ENCODE measurements at regions not wholly inside any gene's neighbourhood (a gene's known extent, or its start where the extent isn't known, plus 50 kb on each side); places are given as distances from the start of the nearest gene placed in this dataset.

- H3K36me3 ChIP-seq = no peaks in the 10 kb centered on the region
- no peaks in the 10 kb centered on the region for H3K27me3 ChIP-seq
- H3K9me3 ChIP-seq = no peaks in the 10 kb centered on the region
- TF ChIP-seq, protein P1, sequence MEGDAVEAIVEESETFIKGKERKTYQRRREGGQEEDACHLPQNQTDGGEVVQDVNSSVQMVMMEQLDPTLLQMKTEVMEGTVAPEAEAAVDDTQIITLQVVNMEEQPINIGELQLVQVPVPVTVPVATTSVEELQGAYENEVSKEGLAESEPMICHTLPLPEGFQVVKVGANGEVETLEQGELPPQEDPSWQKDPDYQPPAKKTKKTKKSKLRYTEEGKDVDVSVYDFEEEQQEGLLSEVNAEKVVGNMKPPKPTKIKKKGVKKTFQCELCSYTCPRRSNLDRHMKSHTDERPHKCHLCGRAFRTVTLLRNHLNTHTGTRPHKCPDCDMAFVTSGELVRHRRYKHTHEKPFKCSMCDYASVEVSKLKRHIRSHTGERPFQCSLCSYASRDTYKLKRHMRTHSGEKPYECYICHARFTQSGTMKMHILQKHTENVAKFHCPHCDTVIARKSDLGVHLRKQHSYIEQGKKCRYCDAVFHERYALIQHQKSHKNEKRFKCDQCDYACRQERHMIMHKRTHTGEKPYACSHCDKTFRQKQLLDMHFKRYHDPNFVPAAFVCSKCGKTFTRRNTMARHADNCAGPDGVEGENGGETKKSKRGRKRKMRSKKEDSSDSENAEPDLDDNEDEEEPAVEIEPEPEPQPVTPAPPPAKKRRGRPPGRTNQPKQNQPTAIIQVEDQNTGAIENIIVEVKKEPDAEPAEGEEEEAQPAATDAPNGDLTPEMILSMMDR (IDR thresholded peaks at IDR 0.05) = no peak
- peaks cover 0 to 16% (median 7%) of the 10 kb centered on the region in 4 donors for H3K4me1 ChIP-seq
- DNase-seq = no peak
- no peak overlapping the region for H3K4me3 ChIP-seq
- H3K27ac ChIP-seq = peak overlapping the region in 1 of 2 donors; percentile 35
- intact Hi-C loops (cut with DNase I; ENCODE audit: low total_unique reads) = no loop called here
Measured at GRCh38 chr6:159360306-159360705, 191.1 kb downstream of the FNDC1 start.

GRCh38 chr6:159359581-159360297, 190.5 kb downstream of the FNDC1 start:
- Histone ChIP-seq H3K4me3 (no peak overlapping the region), H3K27me3 (no peaks in the 10 kb centered on the region), H3K27ac (peak overlapping the region in 1 of 2 donors; percentile 35), H3K9me3 (no peaks in the 10 kb centered on the region), H3K4me1 (peaks cover 0 to 16% (median 7%) of the 10 kb centered on the region in 4 donors), H3K36me3 (no peaks in the 10 kb centered on the region)
- DNase-seq = no peak
- intact Hi-C loops (cut with DNase I; ENCODE audit: low total_unique reads) = no loop called here
- TF ChIP-seq, protein P1 (IDR thresholded peaks at IDR 0.05) = no peak

- Histone ChIP-seq H3K27me3 (no peaks in the 10 kb centered on the region), H3K36me3 (no peaks in the 10 kb centered on the region), H3K4me1 (peaks cover 0 to 16% (median 7%) of the 10 kb centered on the region in 4 donors), H3K4me3 (no peak overlapping the region), H3K9me3 (no peaks in the 10 kb centered on the region), H3K27ac (no peak overlapping the region)
- TF ChIP-seq, protein P1 (IDR thresholded peaks at IDR 0.05) = no peak
- DNase-seq = no peak
- intact Hi-C loops (cut with DNase I; ENCODE audit: low total_unique reads) = no loop called here
Measured at GRCh38 chr6:159358562-159358961, 189.4 kb downstream of the FNDC1 start.

DNA sequence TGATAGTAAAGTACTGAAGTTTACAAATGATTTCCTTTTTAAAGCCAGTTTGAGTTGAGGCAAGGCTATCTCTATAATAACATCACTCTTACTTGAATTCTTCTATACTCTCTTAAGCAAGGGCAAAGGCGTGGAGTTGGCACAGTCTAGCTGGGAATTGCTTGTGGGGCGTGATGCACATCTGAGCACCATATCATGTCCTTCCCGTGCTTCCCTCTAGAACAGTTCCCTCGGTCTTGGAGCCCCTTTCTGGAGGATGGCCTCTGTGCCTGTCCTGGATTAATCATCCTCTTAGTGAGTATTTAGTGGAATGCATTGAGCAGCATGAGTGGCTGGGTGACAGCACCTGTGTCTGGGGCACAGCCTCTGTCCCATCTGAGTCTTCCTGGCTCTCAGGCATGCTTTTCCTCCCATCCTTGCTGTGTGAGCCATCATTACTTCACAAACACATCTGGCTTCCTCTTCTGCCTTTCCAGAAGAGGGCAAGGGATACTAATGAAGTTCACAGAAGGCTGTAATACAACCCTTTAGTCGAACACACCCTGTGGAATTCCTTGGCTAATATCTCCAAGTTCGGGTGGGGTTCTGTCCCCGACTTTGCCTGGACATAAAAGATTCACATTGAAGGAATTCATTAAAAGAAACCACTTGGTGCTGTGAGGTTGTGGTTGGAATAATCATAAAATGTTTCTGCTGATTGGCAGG, 188.2 kb downstream of the FNDC1 start:
- no peak for DNase-seq
- peaks cover 0 to 16% (median 7%) of the 10 kb centered on the region in 4 donors for H3K4me1 ChIP-seq
- H3K4me3 ChIP-seq = no peak overlapping the region
- no peaks in the 10 kb centered on the region for H3K27me3 ChIP-seq
- H3K27ac ChIP-seq = no peak overlapping the region
- TF ChIP-seq, protein P1 (IDR thresholded peaks at IDR 0.05) = no peak
- intact Hi-C loops (cut with DNase I; ENCODE audit: low total_unique reads) = no loop called here
- H3K9me3 ChIP-seq = no peaks in the 10 kb centered on the region
- H3K36me3 ChIP-seq = no peaks in the 10 kb centered on the region

DNA sequence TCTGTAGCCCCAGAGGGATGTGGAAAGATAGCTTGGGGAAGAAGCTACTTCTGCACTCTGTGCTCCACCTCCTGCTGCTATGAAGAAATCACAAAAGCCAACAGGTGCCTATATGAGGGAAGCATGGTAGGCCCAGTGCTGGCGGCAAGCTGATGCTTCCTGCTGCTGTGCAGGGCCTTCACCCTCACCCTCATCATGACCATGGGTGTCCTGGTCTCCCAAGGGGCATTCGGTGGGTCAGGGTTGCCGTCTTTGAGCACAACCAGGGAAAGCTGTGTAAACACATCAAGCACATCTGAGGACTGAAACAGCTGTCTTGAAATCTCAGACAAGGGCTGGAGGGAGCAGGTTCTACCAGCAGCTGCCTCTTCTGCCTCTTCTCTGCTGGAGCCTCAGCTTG, 184.0 kb downstream of the FNDC1 start:
- H3K27ac ChIP-seq = no peak overlapping the region
- H3K27me3 ChIP-seq = no peaks in the 10 kb centered on the region
- no peaks in the 10 kb centered on the region for H3K4me1 ChIP-seq
- no peak overlapping the region for H3K4me3 ChIP-seq
- H3K36me3 ChIP-seq = no peaks in the 10 kb centered on the region
- intact Hi-C loops (cut with DNase I; ENCODE audit: low total_unique reads) = no loop called here
- TF ChIP-seq, protein P1 (IDR thresholded peaks at IDR 0.05) = no peak
- H3K9me3 ChIP-seq = no peaks in the 10 kb centered on the region
- no peak for DNase-seq
